ENCODE measurements at regions not wholly inside any gene's neighbourhood (a gene's known extent, or its start where the extent isn't known, plus 50 kb on each side); places are given as distances from the start of the nearest gene placed in this dataset.

GRCh38 chr1:22222723-22223122 lies 79.8 kb upstream of the WNT4 start:
- no peak for DNase-seq

- no peak for DNase-seq
Measured at GRCh38 chr1:22223176-22223575, 80.3 kb upstream of the WNT4 start.

- DNase-seq = no peak
Measured at GRCh38 chr1:22224091-22224490, 81.2 kb upstream of the WNT4 start.

GRCh38 chr1:22224631-22225030 lies 81.7 kb upstream of the WNT4 start:
- DNase-seq = no peak

GRCh38 chr1:22225858-22226589 lies 83.1 kb upstream of the WNT4 start:
- no peak for DNase-seq

DNA sequence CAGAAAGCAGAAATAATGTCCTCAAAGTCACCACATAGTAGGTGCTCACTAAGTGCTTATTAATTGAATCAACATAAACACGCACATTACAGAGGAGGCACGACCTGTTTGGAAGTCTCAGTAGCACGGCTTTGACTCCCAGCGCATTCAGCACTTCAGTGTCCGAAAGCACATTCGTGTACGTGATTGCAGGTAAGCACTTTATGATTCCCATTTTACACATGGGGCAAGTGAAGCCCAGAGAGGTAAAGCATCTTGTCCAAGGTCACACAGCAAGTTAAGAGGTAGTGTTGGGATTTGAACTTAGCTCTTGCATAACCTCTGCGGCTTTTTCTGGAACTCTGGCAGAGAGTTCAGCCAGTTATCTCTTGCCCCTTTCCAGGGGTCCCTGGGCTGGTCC lies 85.2 kb upstream of the WNT4 start:
- DNase-seq = no peak

- DNase-seq = no peak
Measured at GRCh38 chr1:22228505-22228911, 85.6 kb upstream of the WNT4 start.

DNA sequence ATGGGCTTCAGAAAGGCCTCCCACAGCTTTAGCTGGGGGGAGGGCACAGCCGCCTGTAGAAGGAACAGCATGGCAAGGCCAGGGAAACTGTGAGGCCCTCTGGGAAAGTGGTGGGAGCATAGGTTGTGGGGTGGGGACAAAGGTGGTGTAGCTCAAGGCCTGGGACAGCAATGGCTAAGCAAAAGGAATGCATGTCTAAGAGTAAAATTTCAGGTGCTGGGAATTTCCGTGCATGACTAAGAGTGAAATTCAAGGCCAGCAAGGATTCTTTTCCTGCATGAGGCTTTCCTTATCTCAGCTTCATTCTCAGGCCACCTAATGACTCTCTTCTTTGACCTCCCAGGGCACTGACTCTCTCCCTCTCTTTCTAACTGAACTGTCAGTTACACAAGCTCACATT lies 86.5 kb upstream of the WNT4 start:
- no peak for DNase-seq

GRCh38 chr1:22231068-22231593 lies 88.2 kb upstream of the WNT4 start:
- DNase-seq = no peak

GRCh38 chr1:22231995-22232690 lies 89.2 kb upstream of the WNT4 start:
- no peak for DNase-seq

DNA sequence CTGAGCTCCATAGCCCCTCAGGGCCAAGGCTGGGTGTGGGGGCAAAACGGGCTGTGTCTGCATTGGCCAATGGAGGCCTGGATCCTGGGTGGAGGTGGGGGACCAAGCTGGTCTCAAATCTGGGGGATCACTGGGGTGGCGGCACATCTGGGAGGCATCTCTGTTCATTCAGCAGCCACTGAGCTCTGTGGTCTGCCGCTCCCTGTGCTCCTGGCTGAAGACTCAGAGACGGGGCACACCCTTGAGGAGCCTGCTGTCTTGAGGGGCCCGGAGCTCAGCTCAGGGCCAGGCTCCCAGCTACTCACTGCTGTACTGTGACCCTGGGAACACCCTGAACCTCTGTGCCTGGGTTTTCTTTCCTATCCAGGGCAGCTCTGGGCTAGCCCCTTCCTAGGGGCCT lies 90.3 kb upstream of the WNT4 start:
- DNase-seq = no peak

GRCh38 chr1:22234476-22235030 lies 91.7 kb upstream of the WNT4 start:
- DNase-seq = no peak

- DNase-seq = no peak
Measured at GRCh38 chr1:22236166-22236565, 93.3 kb upstream of the WNT4 start.

DNA sequence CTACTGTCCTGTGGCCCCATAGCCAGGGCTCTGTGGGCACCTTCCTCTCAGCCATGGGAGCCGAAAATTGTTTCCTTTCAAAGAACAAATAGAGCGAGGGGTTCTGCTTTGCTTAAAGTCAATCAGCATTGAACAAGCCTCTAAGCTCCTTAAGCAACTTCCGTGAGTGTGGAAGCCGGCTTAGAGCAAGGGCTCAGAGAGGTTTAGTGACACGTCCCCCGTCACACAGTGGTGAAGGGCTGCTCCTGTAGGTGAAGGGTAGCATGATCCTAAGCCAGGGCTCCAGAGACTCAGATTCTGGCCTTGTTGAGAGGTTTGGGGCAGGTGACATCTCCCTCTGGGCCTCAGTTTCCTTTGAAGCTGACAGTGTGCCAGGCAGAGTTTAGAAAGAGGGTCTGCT lies 94.0 kb upstream of the WNT4 start:
- DNase-seq = no peak

DNA sequence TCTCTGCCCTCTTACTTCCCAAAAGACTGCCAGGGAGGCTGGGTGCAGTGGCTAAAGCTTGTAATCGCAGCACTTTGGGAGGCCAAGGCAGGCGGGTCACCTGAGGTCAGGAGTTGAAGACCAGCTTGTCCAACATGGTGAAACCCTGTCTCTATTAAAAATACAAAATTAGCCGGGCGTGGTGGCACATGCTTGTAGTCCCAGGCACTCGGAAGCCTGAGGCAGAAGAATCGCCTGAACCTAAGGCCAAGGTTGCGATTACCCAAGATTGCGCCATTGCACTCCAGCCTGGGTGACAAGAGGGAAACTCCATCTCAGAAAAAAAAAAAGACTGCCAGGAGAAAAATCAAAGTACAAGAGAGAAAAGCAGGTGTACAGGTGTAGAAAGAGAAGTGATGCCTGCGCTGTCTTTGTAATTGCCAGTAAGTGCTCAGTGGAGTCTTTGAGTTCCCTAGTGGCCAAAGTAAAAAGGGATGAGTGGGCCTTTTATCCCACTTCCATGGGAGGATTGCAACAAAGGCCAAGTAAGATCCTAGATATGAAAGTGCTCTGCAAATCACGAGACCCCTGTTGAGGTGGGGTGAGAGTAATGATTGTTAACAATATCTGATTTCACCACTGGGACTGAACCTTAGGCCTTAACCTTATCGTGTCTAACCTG lies 94.7 kb upstream of the WNT4 start:
- DNase-seq = no peak

- no peak for DNase-seq
Measured at GRCh38 chr1:22238356-22239224, 95.7 kb upstream of the WNT4 start.

GRCh38 chr1:22239378-22239777 lies 96.5 kb upstream of the WNT4 start:
- DNase-seq = no peak

DNA sequence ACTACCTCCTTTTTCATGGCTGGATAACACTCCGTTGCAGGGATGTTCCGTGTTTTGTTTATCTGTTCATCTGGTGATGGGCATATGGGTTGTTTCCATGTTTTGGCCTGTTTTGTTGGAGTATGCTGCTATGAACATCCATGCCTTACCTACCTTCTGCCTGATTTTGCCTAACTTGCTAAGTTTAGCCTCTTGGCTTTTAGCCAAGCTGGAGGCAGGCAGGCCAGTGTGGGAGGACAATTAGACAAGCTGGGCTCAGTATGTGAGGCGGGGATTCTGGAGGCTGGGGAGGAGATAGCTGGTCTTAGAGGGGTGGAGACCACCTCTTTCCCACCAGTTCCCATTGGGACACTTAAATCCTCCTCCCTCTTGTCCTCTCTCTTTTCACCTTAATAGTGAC lies 98.4 kb upstream of the WNT4 start:
- DNase-seq = no peak

GRCh38 chr1:22241811-22242210 lies 98.9 kb upstream of the WNT4 start:
- DNase-seq = no peak

DNA sequence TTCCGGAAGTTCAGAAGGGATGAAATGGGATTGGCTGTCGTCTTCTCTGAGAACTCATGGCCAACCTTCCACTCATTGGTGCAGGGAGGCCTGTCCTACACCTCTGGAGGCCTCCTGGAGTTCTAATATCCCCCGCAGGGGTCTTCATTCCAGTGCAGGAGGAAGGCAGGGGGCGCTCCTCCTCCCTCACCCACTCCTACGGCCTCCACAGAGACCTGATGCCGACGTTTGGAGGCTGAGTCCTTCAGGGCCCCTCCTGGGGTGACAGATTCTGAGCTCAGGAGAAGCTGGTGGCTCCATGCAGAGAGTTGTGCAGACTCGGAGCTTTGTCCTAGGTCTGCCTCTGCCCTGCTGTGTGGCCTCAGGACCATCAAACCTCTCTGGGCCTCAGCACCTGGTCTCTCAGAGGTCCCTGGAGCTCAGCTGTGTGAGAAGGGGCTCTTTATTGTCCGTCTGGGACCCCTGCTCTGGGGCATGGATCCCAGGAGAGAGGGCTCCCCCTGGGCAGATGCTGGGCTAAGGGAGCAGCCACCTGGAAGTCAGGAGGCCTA lies 102.3 kb upstream of the WNT4 start:
- no peak for DNase-seq

GRCh38 chr1:22245726-22246125 lies 102.8 kb upstream of the WNT4 start:
- DNase-seq = no peak

- no peak for DNase-seq
Measured at GRCh38 chr1:22246755-22247480, 104.0 kb upstream of the WNT4 start.
